Mesendoderm (in vitro differentiated cells): ENCODE measurements at regions not wholly inside any gene's neighbourhood (a gene's known extent, or its start where the extent isn't known, plus 50 kb on each side); places are given as distances from the start of the nearest gene placed in this dataset.

ENCODE experiments used
- DNase-seq: peaks from one replicate; pipeline ENCODE4 v3.0.0; 2013
- H2AK5ac ChIP-seq: 2 replicates; pipeline ENCODE4 v1.6.1; 2013; ENCODE audit warnings: low read length, inconsistent platforms
- H2BK120ac ChIP-seq: 2 replicates; pipeline ENCODE4 v1.6.1; 2013; ENCODE audit warnings: low read depth, mild to moderate bottlenecking, low read length, moderate library complexity, mixed read lengths
- H2BK15ac ChIP-seq: replicated peaks from 2 replicates; pipeline ENCODE4 v1.6.1; 2013; ENCODE audit warnings: low read depth, mild to moderate bottlenecking, moderate library complexity
- H2BK5ac ChIP-seq: 2 replicates; pipeline ENCODE4 v1.6.1; 2013; ENCODE audit warnings: low read length, inconsistent platforms
- H3K18ac ChIP-seq: 2 replicates; pipeline ENCODE4 v1.6.1; 2013; ENCODE audit warnings: mild to moderate bottlenecking, low read length, mixed read lengths
- H3K23ac ChIP-seq: one replicate; pipeline ENCODE4 v1.6.1; 2013; ENCODE audit warnings: low read length
- H3K27ac ChIP-seq: 2 replicates; pipeline ENCODE4 v1.5.1; 2013; ENCODE audit warnings: low read depth, mild to moderate bottlenecking, inconsistent platforms, low read length, moderate library complexity
- H3K27me3 ChIP-seq: 2 replicates; pipeline ENCODE4 v1.6.1; 2013; ENCODE audit warnings: low read length, control low read depth, mild to moderate bottlenecking, inconsistent platforms; ENCODE audit not compliant: insufficient read depth, poor library complexity
- H3K36me3 ChIP-seq: 2 replicates; pipeline ENCODE4 v1.6.1; 2013; ENCODE audit warnings: low read length, inconsistent platforms; ENCODE audit not compliant: control insufficient read depth, insufficient read depth
- H3K4ac ChIP-seq: one replicate; pipeline ENCODE4 v1.6.1; 2013; ENCODE audit warnings: low read depth, mild to moderate bottlenecking, low read length, moderate library complexity
- H3K4me1 ChIP-seq: 2 replicates; pipeline ENCODE4 v1.6.1; 2013; ENCODE audit warnings: low read depth, low read length, inconsistent platforms; ENCODE audit not compliant: control insufficient read depth
- H3K4me2 ChIP-seq: 2 replicates; pipeline ENCODE4 v1.6.1; 2013; ENCODE audit warnings: low read length
- H3K4me3 ChIP-seq: 2 replicates; pipeline ENCODE4 v1.5.1; 2013; ENCODE audit warnings: mild to moderate bottlenecking, low read length
- H3K56ac ChIP-seq: one replicate; pipeline ENCODE4 v1.6.1; 2013; ENCODE audit warnings: low read length
- H3K79me1 ChIP-seq: 2 replicates; pipeline ENCODE4 v1.6.1; 2013; ENCODE audit warnings: low read length, inconsistent platforms
- H3K79me2 ChIP-seq: 2 replicates; pipeline ENCODE4 v1.6.1; 2013; ENCODE audit warnings: mild to moderate bottlenecking, low read length; ENCODE audit not compliant: control insufficient read depth, insufficient read depth
- H3K9ac ChIP-seq: 2 replicates; pipeline ENCODE4 v1.6.1; 2013; ENCODE audit warnings: low read length, inconsistent platforms
- H4K5ac ChIP-seq: one replicate; pipeline ENCODE4 v1.6.1; 2013; ENCODE audit warnings: low read length
- H4K8ac ChIP-seq: one replicate; pipeline ENCODE4 v1.6.1; 2013; ENCODE audit warnings: low read depth, mild to moderate bottlenecking, control low read depth, low read length, moderate library complexity
- WGBS: extraction: QIAGEN DNeasy Blood & Tissue Kit; methylation state at CpG from one replicate; pipeline ENCODE4 v1.1.7; 2013; ENCODE audit warnings: low lambda C conversion rate, missing lambda C conversion rate; ENCODE audit not compliant: insufficient coverage; ENCODE audit errors: extremely low coverage; 5-methylcytosine and 5-hydroxymethylcytosine counted together

DNA sequence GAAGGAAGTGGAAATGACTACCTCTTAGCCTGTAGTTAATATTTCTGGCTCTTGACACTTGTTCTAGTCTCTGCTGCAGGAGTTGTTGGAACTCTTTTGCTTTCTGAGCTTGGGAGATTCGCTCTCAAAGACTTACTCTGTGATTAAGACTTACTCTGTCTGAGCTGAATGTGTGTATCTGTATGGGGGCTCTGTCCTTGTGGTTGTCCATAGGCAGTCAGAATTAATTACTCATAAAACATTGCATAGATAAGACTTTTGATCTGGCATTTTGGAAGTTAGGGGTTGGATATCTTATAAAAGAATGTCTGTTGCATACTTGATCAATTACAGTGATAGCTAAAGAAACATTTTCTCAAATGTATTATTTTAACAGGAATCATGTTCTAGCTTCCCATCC is 199.2 kb upstream of the KIAA1217 start:
- Histone ChIP-seq H3K27me3 (no peaks in the 10 kb centered on the region), H4K8ac (no peak overlapping the region), H3K4me3 (no peak overlapping the region), H3K4ac (no peak overlapping the region), H3K4me2 (no peak overlapping the region), H3K36me3 (no peaks in the 10 kb centered on the region), H2BK120ac (no peak overlapping the region), H3K4me1 (peaks cover 4% of the 10 kb centered on the region), H4K5ac (no peak overlapping the region), H3K9ac (no peak overlapping the region), H2BK15ac (no peak overlapping the region), H3K56ac (no peak overlapping the region), H2AK5ac (no peak overlapping the region), H3K27ac (no peak overlapping the region), H2BK5ac (no peak overlapping the region), H3K79me2 (no peaks in the 10 kb centered on the region), H3K23ac (no peak overlapping the region), H3K79me1 (no peaks in the 10 kb centered on the region), H3K18ac (no peak overlapping the region)
- DNase-seq = no peak
- WGBS = no CpG with 5 or more reads among the region's 1 CpG

DNA sequence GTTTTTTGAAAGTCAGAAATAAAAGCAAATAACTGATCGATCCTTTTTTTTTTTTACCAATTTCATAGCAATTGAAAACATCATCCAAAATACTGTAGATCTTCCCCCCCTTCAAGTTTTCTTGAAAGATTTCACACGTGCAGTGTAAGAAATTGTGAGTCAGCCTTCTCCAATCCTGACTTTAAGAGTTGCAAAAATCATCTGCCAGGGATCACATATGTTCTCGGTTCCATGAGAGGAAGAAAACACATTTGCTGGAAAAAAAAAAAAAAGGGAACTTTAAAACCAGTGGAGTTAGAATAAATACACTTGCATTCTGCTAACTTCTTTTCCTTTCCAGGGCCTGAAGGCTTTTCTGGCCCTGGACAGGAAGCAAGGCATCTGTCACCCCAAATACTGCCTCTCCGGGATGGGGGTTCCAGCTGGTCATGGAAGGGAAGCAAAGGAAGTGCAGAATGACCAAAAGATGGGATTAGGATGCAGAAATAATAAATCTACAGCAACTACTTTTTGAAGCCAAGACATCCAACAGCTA is 198.4 kb upstream of the KIAA1217 start:
- H3K27ac ChIP-seq = no peak overlapping the region
- no peaks in the 10 kb centered on the region for H3K36me3 ChIP-seq
- no peak overlapping the region for H4K5ac ChIP-seq
- no peak overlapping the region for H2BK5ac ChIP-seq
- H3K56ac ChIP-seq = no peak overlapping the region
- H2AK5ac ChIP-seq = no peak overlapping the region
- no peak overlapping the region for H3K4me2 ChIP-seq
- H3K9ac ChIP-seq = no peak overlapping the region
- H3K79me1 ChIP-seq = no peaks in the 10 kb centered on the region
- H3K27me3 ChIP-seq = no peaks in the 10 kb centered on the region
- WGBS = no CpG with 5 or more reads among the region's 4 CpGs
- H3K4me3 ChIP-seq = no peak overlapping the region
- no peak overlapping the region for H2BK15ac ChIP-seq
- H3K23ac ChIP-seq = no peak overlapping the region
- DNase-seq = no peak
- no peak overlapping the region for H2BK120ac ChIP-seq
- H3K18ac ChIP-seq = no peak overlapping the region
- no peak overlapping the region for H4K8ac ChIP-seq
- no peaks in the 10 kb centered on the region for H3K79me2 ChIP-seq
- no peak overlapping the region for H3K4ac ChIP-seq
- peaks cover 4% of the 10 kb centered on the region for H3K4me1 ChIP-seq

DNA sequence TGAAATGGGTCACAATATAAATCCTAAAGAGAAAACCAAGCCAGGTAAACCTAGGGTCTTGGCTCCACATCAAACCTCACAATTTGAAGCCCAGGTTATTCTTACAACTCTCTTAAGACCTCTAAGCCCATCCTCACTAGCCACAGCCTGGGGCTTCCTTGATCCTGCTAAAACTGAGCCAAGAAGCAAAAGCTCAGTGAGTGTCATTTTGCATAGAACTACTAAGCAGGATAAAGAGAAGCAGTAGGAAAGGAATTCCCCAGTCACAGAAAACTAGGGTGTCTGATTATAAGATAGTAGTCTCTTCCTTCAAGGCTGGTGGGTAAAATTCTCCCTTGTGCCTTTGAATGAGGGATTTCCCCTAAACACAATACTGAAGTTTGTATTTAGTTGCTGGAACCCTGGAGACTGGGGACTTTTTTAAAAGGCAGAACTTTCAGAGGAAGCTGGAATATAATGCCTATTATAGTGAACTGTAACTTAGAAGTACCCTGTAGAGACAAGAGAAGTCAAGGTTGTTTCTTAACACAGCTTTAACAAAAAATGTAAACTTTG is 196.6 kb upstream of the KIAA1217 start:
- Histone ChIP-seq H2BK120ac (no peak overlapping the region), H3K4me3 (no peak overlapping the region), H3K23ac (no peak overlapping the region), H3K79me2 (no peaks in the 10 kb centered on the region), H3K56ac (no peak overlapping the region), H3K27me3 (no peaks in the 10 kb centered on the region), H2AK5ac (no peak overlapping the region), H3K4me1 (peaks cover 4% of the 10 kb centered on the region), H3K27ac (no peak overlapping the region), H3K4me2 (no peak overlapping the region), H3K36me3 (no peaks in the 10 kb centered on the region), H4K5ac (no peak overlapping the region), H3K79me1 (no peaks in the 10 kb centered on the region), H3K9ac (no peak overlapping the region), H3K4ac (no peak overlapping the region), H3K18ac (no peak overlapping the region), H2BK15ac (no peak overlapping the region), H2BK5ac (no peak overlapping the region), H4K8ac (no peak overlapping the region)
- DNase-seq = peak; percentile 42

DNA sequence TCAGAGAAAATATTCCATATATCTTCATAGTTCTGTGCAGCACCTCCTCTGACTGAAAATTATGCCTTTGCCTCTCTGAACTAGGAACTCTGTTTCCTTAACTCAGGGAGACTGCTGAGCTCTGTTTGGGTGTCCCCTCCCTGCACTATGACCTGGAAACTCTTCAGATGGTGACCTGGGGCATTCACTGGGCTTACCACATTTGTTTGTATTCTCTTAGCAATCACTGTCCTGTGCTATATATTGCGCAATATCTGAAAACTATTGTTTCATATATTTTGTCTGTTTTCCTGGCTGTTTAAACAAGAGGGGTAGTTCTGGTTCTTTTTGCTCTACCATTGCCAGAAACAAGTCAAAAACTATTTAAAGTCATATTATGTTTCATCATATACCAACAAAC is 181.8 kb upstream of the KIAA1217 start:
- H3K79me2 ChIP-seq = no peaks in the 10 kb centered on the region

DNA sequence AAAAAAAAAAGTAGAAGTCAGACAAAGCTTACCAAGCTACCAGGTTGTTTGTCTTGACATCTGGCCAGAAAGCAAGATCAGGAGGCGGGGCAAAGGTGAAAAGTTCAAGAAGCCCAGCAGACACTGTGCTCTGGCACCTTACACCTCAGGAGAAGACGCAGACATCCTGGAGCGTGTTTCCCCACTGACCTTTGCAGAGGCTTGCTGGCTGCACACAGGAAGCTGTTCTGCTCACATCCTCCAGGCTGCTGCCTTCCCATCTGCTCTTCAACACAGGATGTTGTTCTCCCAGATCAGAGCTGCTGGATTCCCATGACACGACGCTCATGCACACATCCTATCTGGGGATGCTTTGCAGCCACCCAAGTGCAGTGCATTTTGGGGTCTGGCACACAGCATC is 174.4 kb upstream of the KIAA1217 start:
- no peaks in the 10 kb centered on the region for H3K27me3 ChIP-seq
- H2BK15ac ChIP-seq = no peak overlapping the region
- H3K36me3 ChIP-seq = no peaks in the 10 kb centered on the region
- DNase-seq = peak; percentile 13
- no CpG with 5 or more reads among the region's 5 CpGs for WGBS
- H3K79me2 ChIP-seq = no peaks in the 10 kb centered on the region
- no peak overlapping the region for H3K27ac ChIP-seq
- no peak overlapping the region for H2AK5ac ChIP-seq
- no peaks in the 10 kb centered on the region for H3K4me1 ChIP-seq
- H2BK5ac ChIP-seq = no peak overlapping the region
- H3K4me2 ChIP-seq = no peak overlapping the region
- no peak overlapping the region for H3K18ac ChIP-seq
- H4K5ac ChIP-seq = no peak overlapping the region
- H3K23ac ChIP-seq = no peak overlapping the region
- H3K4me3 ChIP-seq = no peak overlapping the region
- H3K79me1 ChIP-seq = no peaks in the 10 kb centered on the region
- no peak overlapping the region for H2BK120ac ChIP-seq
- H3K9ac ChIP-seq = no peak overlapping the region
- no peak overlapping the region for H3K4ac ChIP-seq
- no peak overlapping the region for H4K8ac ChIP-seq
- no peak overlapping the region for H3K56ac ChIP-seq

More for the DNA sequence above, 181.8 kb upstream of the KIAA1217 start:
- DNase-seq = no peak
- H3K56ac ChIP-seq = no peak overlapping the region
- H3K4me2 ChIP-seq = no peak overlapping the region
- H2BK15ac ChIP-seq = no peak overlapping the region
- H3K27me3 ChIP-seq = no peaks in the 10 kb centered on the region
- no peak overlapping the region for H3K4ac ChIP-seq
- H3K23ac ChIP-seq = no peak overlapping the region
- H3K36me3 ChIP-seq = no peaks in the 10 kb centered on the region
- H4K8ac ChIP-seq = no peak overlapping the region
- no peak overlapping the region for H3K9ac ChIP-seq
- no peak overlapping the region for H3K27ac ChIP-seq
- no peaks in the 10 kb centered on the region for H3K4me1 ChIP-seq
- WGBS = no CpG with 5 or more reads among the region's 1 CpG
- H3K4me3 ChIP-seq = no peak overlapping the region
- no peak overlapping the region for H2AK5ac ChIP-seq
- no peak overlapping the region for H2BK120ac ChIP-seq
- no peak overlapping the region for H2BK5ac ChIP-seq
- H3K79me1 ChIP-seq = no peaks in the 10 kb centered on the region
- no peak overlapping the region for H3K18ac ChIP-seq
- no peak overlapping the region for H4K5ac ChIP-seq

DNA sequence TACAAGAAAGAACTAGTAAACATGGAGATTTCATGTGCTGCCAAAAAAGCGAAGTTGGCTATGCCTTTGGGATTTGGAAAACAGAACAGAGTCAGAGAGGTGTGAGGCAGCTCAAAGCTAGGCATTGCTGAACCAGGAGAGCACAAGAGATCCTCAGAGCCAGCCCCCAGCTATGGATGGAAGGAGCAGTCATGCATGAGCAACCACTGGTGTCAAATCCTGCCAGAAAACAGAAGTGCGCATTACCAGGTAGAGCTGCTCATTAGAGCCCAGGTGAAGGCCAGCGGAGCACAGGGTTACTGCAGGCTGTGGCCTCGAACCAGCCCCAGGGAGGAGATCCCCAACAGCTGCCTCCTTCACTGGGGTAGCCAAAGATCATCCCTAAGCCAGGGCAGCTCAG is 173.2 kb upstream of the KIAA1217 start:
- H3K4me2 ChIP-seq = no peak overlapping the region
- H3K56ac ChIP-seq = no peak overlapping the region
- no peak for DNase-seq
- no peak overlapping the region for H3K9ac ChIP-seq
- no peak overlapping the region for H3K4me3 ChIP-seq
- H2AK5ac ChIP-seq = no peak overlapping the region
- H2BK15ac ChIP-seq = no peak overlapping the region
- no peak overlapping the region for H2BK120ac ChIP-seq
- no peak overlapping the region for H4K8ac ChIP-seq
- no peaks in the 10 kb centered on the region for H3K4me1 ChIP-seq
- no CpG with 5 or more reads among the region's 4 CpGs for WGBS
- H3K79me1 ChIP-seq = no peaks in the 10 kb centered on the region
- H3K36me3 ChIP-seq = no peaks in the 10 kb centered on the region
- no peak overlapping the region for H3K18ac ChIP-seq
- H2BK5ac ChIP-seq = no peak overlapping the region
- H3K23ac ChIP-seq = no peak overlapping the region
- no peak overlapping the region for H3K4ac ChIP-seq
- H3K27me3 ChIP-seq = no peaks in the 10 kb centered on the region
- H4K5ac ChIP-seq = no peak overlapping the region
- no peaks in the 10 kb centered on the region for H3K79me2 ChIP-seq
- no peak overlapping the region for H3K27ac ChIP-seq
